RCC 7860 (cell line): ENCODE measurements at regions not wholly inside any gene's neighbourhood (a gene's known extent, or its start where the extent isn't known, plus 50 kb on each side); places are given as distances from the start of the nearest gene placed in this dataset.
"Not testable (repeated sequence)": the region's sequence is repeated elsewhere in the genome, so short reads cannot be mapped to it uniquely, and the experiment has no call there.

Experiments
- DNase-seq: peaks from one replicate; pipeline ENCODE4 v3.0.0-alpha.2; 2015; ENCODE audit warnings: low spot score
- FAIRE-seq: peaks from 2 replicates; lab custom pipeline; 2012; peaks lifted over from hg19 to GRCh38; lab: Jason Lieb, UNC

DNA sequence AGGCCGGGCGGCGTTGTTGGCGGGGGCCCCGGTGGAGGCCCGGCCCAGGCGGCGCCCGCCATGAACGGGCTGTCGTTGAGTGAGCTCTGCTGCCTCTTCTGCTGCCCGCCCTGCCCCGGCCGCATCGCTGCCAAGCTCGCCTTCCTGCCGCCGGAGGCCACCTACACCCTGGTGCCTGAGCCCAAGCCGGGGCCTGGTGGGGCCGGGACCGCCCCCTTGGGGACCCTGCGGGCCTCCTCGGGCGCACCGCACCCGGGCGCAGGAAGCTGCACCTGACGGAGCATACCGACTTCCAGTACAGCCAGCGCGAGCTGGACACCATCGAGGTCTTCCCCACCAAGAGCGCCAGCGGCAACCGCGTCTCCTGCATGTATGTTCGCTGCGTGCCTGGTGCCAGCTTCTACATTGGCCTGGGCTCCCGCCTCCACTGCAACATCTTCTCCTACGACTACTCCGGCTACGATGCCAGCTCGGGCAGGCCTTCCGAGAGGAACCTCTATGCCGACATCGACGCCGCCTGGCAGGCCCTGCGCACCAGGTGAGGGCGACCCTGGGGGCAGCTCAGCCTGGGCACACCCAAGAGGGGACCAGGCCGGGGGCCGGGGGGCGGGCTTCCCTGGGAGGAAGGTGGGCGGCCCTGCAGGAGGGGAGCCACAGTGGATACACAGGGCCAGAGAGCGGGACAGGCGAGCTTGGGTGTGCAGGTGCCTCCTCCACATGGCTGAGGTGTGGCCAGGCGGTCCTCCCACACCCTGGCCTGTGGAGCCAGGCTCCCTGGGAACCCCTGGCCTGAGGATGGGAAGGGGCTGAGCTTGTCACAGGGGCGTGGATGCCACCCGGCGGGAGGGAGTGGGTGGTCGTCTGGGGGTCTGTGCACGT lies 201.6 kb downstream of the USP22 start:
- not testable (repeated sequence) for FAIRE-seq

DNA sequence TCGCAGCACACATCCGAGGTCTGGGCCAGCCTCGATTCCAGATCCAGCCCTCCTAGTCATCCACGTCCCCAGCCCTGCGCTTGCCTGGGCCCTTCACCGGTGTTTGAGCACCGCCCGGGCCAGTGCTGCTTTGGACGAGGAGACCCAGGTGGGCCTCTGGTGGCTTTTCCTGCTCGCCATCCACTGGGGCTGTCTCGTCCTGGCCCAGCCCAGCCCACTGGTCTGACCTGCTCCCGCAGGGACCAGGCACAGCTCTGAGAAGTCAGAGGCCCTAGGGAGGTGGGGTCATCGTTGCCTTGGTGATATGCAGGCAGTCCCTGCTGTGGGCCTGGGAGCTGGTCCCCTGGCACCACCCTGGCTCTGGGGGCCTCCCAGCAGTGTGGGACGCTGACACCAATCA lies 200.8 kb downstream of the USP22 start:
- DNase-seq, FAIRE-seq: not testable (repeated sequence)

More for the DNA sequence above, 201.6 kb downstream of the USP22 start:
- DNase-seq: not testable (repeated sequence)

DNA sequence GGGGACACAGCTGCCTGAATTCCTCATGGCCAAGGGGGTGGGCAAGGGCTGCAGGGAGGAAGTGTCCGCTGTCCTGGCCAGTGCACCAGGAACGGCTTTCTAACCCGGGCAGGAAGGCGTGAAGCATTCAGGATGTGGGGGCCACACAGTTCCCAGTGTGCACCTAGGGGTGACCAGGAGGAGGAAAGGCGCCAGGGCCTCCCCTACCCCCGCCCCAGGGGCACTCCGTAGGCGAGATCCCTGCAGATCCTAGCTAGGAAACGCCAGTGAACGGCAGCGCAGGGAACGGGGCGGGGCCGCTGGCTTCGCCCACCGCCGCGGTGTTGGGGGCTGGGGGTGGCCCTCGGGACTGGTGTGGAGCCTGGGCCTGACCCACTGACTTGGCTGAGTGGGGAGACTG lies 199.6 kb downstream of the USP22 start:
- DNase-seq, FAIRE-seq: not testable (repeated sequence)

DNA sequence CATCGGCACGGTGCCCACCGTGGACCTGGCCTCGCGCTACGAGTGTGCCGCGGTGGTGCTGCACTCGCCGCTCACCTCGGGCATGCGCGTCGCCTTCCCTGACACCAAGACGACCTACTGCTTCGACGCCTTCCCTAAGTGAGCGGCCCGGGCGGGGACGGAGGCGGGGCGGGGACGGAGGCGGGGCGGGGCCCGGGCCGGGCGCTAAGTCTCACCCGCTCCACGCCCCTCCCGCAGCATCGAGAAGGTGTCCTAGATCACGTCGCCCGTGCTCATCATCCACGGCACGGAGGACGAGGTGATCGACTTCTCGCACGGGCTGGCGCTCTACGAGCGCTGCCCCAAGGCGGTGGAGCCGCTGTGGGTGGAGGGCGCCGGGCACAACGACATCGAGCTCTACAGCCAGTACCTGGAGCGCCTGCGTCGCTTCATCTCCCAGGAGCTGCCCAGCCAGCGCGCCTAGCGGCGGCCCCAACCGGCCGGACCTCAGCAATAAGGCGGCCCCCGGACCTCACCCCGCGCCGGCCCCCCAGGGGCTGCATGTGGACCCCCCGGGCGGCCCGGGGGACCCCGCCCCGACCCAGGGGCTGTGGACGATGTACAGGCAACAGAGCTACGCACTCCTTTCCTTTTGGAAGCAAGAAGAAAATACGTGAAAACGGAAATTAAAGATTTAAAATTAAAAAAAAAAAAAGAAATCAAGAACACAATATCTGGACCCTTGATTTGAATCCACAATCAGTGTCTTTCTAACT lies 198.8 kb downstream of the USP22 start:
- FAIRE-seq, DNase-seq: not testable (repeated sequence)

DNA sequence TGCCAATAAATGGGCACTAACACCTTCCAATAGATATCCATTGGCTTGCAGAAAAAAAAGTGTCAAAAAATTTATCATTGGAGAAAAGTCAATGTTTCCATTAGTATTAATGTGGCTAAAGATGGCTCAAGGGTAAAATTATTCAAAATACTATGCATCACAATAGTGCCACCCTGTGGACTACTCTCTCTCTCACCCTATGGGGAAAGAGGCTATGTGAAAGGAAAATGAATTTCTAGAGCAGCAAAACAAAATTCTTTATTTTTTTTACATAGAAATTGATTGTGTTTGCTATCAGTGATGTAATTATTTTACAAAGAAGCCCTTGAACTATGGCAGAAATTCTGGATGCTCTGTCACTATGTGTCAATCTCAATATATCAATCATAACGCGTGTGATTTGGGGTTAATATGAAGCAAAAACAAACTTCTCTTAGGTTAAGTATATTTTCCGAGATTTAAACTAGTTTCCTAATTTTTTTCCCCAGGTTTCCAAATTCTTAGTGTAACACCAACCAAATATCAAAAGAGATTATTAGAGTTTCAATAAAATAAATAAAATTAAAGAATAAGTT lies 193.9 kb downstream of the USP22 start:
- FAIRE-seq: peak; percentile 68
- not testable (repeated sequence) for DNase-seq

DNA sequence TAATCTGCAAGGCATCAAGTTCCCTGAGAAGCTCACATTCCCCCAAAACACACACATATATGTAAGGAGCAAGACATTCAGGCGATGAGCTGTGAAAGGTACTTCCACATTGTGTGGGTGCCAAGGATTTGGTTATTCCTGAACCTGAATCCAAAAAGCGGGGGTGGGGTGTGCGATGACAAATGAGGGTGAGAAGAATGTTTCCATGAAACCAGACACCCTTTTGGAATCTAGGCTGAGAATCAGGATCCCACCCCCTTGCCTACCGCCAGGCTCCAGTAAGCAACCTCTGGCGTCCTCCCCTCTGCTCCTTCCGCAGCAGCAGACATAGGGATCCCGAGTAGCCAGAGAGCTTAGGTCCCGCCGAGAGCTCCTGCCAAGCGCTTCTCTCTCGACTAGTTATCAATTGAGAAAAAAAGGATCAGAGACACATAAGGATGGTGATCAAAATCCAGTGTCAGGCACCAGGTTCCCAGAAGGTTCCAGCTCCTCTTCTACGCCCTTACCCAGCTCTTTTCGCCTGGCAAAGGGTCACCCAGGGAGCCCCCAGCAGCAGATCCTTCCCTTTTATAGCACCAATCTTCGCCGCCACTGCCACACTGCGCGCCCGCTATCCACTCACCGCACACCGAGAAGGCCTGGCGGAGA lies 191.1 kb downstream of the USP22 start:
- FAIRE-seq, DNase-seq: not testable (repeated sequence)

DNA sequence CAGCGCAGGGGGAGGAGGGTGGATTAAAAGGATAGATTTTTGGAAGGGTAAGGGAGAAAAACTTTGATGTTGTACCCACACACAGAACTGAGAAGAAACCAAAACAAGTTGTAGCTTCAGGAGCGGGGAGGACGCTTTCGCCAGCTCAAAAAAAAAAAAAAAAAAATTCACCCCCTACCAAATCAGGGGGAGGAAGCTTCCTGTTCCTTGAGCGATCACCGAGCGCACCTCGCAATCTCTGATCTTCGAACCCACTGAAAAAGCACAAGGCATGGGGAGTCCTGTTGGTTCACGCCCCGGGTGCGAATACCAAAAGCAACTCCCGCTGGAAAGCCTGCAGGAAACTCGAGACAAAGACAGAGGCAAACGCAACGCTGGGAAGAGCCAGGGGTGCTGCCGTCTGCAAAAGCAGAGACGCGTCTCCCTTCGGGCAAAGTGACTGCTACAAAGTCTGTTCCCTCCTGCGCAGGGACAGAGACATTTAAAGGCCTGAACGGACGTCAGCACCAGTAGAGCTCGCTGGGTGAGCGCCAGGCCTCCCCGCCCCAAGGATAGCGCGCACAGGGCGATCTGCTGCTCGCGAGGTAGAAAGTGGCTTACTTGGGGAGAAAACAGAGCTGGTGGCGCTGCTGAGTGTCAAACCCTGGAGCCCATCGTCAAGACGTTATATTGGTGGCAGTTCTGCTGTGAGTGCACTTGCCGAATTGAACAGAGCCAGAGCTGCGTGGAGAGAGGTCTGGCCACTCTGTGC lies 190.4 kb downstream of the USP22 start:
- no peak for DNase-seq
- no peak for FAIRE-seq

DNA sequence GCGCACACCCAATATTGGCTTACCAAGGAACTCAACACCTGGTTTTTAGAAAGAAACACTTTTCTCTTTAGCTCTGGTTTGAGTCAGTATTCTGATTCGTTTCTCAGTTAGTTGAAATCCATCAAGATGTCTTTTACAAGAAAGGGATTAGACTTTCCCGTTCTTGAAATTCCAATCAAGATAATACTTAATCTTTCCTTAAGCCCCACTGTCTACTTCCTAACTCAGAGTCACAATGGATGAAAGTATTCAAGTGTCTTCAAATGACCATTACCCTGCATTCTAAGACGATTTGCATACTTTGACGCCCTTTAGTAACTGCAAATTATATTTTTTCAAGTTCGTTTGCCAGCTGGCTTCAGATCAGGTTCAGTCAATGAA lies 189.8 kb downstream of the USP22 start:
- no peak for DNase-seq
- no peak for FAIRE-seq

DNA sequence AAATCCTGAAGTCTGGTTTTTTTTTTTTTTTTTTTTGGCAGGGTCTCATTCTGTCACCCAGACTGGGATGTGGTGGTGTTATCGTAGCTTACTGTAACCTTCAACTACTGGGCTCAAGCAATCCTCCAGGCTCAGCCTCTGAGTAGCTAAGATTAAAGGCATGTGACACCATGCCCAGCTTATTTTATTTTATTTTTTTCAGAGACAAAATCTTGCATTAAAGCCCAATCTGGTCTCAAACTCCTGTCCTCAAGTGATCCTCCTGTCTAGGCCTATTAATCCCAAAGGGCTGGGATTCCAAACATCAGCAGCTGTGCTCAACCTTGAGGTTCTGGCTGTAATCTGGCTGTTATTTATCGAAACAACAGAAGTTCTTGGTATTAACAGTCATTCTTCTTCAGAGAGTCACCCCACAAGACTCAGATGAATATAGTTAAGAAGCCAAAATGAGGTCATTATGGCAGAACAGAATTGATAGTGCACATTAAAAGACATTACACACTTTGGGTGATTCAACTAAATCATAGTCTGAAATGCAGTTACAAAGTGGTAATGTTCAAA lies 186.8 kb downstream of the USP22 start:
- DNase-seq, FAIRE-seq: not testable (repeated sequence)

DNA sequence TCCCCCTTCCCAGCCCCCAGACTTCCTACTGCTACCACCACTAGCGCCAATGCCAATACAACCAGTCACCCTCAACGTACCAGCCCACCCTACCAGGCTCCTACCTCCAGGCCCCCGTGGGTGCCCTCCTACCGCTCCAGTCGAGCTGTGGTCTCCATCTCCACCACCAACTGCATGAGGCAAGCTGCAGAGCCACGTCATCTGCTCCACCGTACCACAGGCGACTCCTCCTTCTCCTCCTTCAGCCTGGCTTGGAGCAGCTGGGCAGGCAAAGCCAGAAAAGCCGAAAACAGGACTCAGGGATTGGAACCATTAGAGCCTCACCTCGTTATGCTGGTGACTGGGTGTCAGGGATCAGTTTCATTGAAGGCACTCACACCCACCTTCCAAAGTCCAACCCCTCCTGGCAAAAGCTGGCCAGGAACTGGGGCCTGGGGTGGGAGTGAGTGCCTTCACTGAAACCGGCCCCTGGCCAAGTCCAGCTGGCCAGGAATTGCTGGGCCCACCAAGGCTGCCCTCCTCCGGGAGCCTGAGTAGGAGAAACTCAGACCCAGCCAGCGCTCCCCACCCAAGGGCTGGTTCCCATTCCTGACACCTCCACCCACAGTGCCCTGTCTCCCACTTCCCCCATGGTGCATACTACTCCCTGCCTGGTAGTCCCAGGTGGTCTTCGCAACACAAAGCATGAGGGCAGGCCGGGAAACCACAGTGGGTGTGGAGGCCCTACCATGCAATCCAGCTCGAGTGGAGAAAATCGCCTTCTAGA lies 176.2 kb downstream of the USP22 start:
- not testable (repeated sequence) for FAIRE-seq, DNase-seq

DNA sequence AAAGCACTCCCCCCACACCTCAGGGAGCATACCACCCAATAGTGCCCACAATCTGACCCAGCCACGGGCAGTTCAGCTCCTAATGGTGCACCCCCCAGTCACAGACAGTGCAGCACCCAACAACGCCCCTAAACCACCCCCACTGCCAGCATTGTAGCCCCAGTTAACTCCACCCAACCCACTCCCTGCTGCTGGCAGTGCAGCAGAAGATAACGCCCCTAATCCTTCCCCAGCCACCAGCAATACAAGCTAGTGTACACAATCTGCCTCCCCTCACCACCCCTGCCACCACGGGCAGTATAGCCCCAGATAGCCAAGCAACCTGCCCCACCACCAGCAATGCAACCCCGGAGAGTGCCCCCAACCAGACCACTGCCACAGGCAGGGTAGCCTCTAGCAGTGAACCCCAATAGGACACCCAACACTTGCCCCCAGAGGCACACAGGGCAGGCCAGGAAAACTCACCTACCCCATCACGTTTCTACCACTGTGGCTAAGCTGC lies 175.3 kb downstream of the USP22 start:
- not testable (repeated sequence) for DNase-seq, FAIRE-seq

DNA sequence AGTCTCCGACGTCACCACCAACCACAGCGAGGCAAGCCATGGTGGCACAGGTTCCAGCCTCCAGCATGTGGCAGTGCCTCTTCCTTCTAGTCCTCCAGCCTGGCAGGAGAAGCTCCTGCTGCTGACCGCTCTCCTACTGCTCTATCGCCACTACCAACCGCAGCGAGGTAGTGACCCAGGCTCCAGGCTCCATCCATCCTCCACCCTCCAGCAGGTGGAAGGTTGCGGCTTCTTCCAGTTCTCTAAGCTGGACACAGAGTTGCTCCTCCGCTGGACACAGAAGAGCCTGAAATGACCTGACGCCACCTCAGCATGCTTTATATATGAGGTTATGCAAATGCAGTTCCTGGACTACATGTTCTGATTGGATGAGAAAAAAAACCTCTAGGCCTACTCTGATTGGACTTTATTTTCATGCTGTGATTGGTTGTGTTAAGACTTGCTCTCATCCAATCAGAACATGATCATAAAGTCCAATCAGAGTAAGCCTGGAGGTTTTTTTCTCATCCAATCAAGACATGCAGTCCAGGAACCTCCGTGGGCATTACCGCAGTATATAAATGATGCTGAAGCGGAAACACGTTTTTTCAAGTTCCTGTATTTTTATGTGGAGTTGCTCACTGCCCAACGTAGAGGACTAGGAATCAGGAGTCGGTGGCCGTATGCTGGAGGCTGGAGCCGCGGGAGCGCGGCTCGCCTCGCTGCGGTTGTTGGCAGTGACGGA lies 174.7 kb downstream of the USP22 start:
- not testable (repeated sequence) for DNase-seq, FAIRE-seq

DNA sequence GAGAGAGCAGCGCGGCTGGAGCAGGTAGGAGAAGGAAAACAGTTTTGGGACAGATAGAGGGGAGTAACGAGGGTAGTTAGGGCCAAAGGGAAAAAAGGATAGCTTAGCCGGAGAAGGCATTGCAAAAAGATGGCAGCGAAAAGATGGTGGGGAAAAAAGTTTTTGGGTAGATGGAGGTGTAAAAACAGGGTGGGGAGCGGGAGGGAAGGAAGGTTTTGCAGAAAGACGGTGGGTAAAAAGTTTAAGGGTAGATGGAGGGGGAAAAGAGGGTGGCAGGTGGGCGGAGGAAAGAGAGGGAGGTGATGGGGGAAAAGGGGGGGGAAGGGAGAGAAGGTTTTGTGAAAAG lies 174.2 kb downstream of the USP22 start:
- DNase-seq, FAIRE-seq: not testable (repeated sequence)

DNA sequence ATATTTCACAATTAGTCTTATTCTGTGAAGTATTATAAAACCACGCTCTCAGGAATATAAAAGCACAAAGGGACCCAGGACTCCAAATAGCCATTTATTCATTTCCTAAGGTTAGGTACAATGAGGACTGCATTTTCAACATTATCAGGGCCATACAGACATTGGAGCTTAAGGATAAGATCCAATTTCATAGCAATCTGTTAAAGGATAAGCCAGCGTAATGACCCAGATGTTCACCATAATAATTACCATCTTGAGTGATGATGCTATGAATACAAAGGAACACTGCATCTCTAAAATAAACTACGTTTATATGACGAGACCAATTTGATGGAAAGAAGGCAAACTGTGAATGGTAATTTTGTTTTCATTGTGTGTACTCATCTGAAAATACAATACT lies 169.6 kb downstream of the USP22 start:
- FAIRE-seq, DNase-seq: not testable (repeated sequence)

DNA sequence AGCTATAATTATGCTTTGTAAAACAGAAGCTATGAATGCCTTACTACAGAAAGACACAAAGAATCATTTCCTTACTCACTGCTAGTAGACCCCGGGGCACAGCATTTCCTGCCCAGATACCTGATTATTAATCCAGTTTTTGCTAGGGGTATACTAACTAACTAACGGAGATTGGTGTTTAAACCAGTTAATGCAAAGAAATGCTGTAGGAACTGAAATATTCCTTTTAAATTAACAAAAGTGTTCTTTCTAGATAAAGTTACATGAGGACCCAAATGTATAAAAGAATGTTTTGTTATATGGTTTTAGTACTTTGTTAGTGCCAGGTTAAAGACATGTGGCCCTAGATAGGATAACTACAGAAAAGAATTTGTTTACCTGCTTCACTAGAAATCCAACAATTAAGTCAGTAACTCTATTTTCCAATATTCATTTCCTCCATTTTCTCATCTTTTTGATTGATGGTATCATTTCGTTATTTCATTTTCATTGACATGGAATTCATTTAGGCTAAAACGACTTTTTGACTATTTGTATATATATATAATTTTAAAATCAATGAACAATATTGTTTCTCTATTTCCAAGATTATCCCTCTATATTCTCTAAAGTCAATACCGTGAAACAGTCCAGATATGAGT lies 169.0 kb downstream of the USP22 start:
- not testable (repeated sequence) for FAIRE-seq, DNase-seq

DNA sequence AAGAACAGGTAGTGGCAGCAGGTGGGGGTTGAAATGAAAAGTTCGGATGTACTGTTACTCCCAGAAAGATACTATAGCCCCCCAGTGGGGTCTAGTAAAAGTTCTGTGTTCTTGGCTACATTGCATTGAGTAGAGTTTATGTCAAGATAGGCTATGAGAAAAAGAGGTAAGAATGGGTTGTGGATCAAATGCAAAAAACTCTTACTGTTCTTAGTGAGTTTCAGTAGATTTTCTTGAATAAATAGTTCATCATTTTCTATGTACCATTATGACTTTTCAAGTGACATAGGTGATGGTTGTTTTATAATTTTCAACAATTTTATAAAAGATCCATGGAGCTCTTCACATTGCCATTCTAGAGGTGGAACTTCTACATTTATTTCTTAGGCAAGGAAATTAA lies 165.4 kb downstream of the USP22 start:
- not testable (repeated sequence) for FAIRE-seq, DNase-seq

DNA sequence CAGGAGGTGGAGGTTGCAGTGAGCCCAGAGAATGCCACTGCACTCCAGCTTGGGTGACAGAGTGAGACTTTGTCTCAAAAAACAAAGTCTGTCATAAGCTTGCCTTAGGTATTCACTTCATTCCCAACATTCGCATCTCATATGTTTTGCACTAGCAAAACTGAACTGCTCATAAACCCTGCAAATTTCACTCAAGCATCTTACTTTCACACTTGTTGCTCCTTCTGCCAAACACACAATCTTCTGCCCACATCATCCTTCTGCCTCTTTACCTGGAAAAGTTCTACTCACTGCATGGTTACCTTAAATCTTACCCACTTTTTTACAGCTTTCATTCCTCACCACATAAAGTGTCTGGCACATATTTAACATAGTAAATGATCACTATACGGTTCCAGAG lies 152.5 kb downstream of the USP22 start:
- DNase-seq: no peak

DNA sequence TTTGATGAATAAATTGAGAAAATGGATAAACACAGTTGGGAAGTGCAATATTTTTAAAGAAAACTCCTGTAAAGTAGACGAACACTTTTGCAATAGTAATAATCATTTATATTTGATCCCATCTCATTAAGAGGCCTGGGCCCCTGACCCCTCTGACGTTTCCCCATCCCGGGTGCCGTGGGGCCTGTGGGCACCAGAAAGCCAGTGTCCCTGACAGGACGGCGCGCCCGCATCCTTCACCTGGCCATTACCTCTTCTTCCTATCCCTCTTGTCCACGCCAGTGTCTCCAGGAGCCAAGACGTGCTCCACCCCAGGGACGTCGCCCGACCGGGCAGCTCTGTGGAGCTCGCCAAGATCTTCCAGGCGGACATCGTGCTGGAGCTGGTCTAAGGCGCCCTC lies 147.4 kb downstream of the USP22 start:
- FAIRE-seq, DNase-seq: not testable (repeated sequence)

More for the DNA sequence above, 152.5 kb downstream of the USP22 start:
- no peak for FAIRE-seq
